Effector memory CD4-positive, alpha-beta T cell (primary cell): ENCODE measurements at regions not wholly inside any gene's neighbourhood (a gene's known extent, or its start where the extent isn't known, plus 50 kb on each side); places are given as distances from the start of the nearest gene placed in this dataset.
"Not testable (repeated sequence)": the region's sequence is repeated elsewhere in the genome, so short reads cannot be mapped to it uniquely, and the experiment has no call there.

Source experiments
- DNase-seq, 3 donors: peaks; one replicate each; pipeline ENCODE4 v3.0.0-alpha.2; 2020
- H3K27ac ChIP-seq: 2 replicates; pipeline ENCODE4 v1.7.0; 2013; ENCODE audit warnings: mild to moderate bottlenecking, low read length, moderate library complexity; ENCODE audit not compliant: insufficient read depth, poor library complexity, severe bottlenecking
- H3K27me3 ChIP-seq: replicated peaks from 2 replicates; pipeline ENCODE4 v1.7.0; 2013; ENCODE audit warnings: mild to moderate bottlenecking, low read length; ENCODE audit not compliant: insufficient read depth, control insufficient read depth, poor library complexity, severe bottlenecking
- H3K36me3 ChIP-seq: 2 replicates; pipeline ENCODE4 v1.7.0; 2013; ENCODE audit warnings: mild to moderate bottlenecking, low read length, moderate library complexity; ENCODE audit not compliant: control insufficient read depth, insufficient read depth
- H3K4me1 ChIP-seq: 2 replicates; pipeline ENCODE4 v1.7.0; 2013; ENCODE audit warnings: low read length, mild to moderate bottlenecking; ENCODE audit not compliant: control insufficient read depth, insufficient read depth, poor library complexity, severe bottlenecking
- H3K4me3 ChIP-seq: 2 replicates; pipeline ENCODE4 v1.7.0; 2013; ENCODE audit warnings: low read length, low read depth, mild to moderate bottlenecking; ENCODE audit not compliant: insufficient read depth, poor library complexity, severe bottlenecking
- H3K9me3 ChIP-seq: 2 replicates; pipeline ENCODE4 v1.7.0; 2013; ENCODE audit warnings: mild to moderate bottlenecking, low read length, moderate library complexity; ENCODE audit not compliant: control insufficient read depth

DNA sequence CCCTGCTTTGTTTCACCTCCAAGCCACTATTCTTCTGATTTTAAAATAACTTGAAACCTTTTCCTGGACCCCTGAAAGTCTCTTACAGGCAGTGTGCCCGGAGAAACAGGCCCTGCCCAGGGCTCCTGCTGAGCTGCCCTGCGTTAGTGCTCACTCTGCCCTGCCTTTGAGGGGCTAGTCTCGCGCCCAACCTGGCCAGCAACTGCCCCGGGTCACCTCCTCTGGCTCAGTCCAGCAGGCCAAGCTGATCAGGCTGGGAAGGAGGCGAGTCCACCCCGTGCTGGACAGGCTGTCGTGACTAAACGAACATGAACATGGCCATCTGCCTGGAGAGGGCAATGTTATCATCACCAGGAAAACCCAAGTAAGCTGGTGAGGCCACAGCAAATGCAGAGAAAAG, 245.4 kb downstream of the ANKRD60 start:
- H3K9me3 ChIP-seq: no peaks in the 10 kb centered on the region
- no peak overlapping the region for H3K27ac ChIP-seq
- no peaks in the 10 kb centered on the region for H3K27me3 ChIP-seq
- no peak for DNase-seq
- H3K36me3 ChIP-seq: no peaks in the 10 kb centered on the region
- no peak overlapping the region for H3K4me3 ChIP-seq
- H3K4me1 ChIP-seq: no peaks in the 10 kb centered on the region

GRCh38 chr20:57980506-57980905, 247.9 kb downstream of the ANKRD60 start:
- H3K27me3 ChIP-seq: no peaks in the 10 kb centered on the region

DNA sequence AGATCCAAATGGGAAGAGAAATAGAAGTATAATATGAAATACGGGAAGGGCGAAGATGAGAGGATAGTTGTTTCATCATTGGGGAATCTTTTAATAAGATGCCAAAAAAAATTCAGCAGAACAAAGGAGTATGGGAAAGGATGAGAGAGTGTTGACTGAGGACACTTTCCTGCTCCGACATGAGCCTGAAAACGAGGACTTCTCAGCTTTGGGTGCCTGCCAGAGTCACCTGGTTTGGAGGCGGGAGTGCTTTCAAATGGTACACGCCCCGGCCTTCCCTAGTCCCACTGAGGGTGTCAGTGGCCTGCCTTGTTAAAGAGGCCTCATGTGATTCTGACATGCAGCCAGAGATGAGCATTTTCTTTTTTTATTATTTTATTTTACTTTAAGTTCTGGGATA, 250.9 kb downstream of the ANKRD60 start:
- no peaks in the 10 kb centered on the region for H3K36me3 ChIP-seq
- H3K27me3 ChIP-seq: no peaks in the 10 kb centered on the region
- no peak for DNase-seq
- no peaks in the 10 kb centered on the region for H3K4me1 ChIP-seq
- H3K27ac ChIP-seq: no peak overlapping the region
- no peaks in the 10 kb centered on the region for H3K9me3 ChIP-seq
- no peak overlapping the region for H3K4me3 ChIP-seq

More at GRCh38 chr20:57980506-57980905, 247.9 kb downstream of the ANKRD60 start:
- no peaks in the 10 kb centered on the region for H3K9me3 ChIP-seq
- no peaks in the 10 kb centered on the region for H3K4me1 ChIP-seq
- no peak for DNase-seq
- H3K36me3 ChIP-seq: no peaks in the 10 kb centered on the region
- no peak overlapping the region for H3K27ac ChIP-seq
- H3K4me3 ChIP-seq: no peak overlapping the region

GRCh38 chr20:57977141-57977540, 251.3 kb downstream of the ANKRD60 start:
- Histone ChIP-seq H3K27ac (no peak overlapping the region), H3K9me3 (no peaks in the 10 kb centered on the region), H3K36me3 (no peaks in the 10 kb centered on the region), H3K4me1 (no peaks in the 10 kb centered on the region), H3K4me3 (no peak overlapping the region), H3K27me3 (no peaks in the 10 kb centered on the region)
- no peak for DNase-seq

- Histone ChIP-seq H3K9me3 (no peaks in the 10 kb centered on the region), H3K4me1 (no peaks in the 10 kb centered on the region), H3K36me3 (no peaks in the 10 kb centered on the region), H3K4me3 (no peak overlapping the region), H3K27ac (no peak overlapping the region), H3K27me3 (no peaks in the 10 kb centered on the region)
- DNase-seq: no peak
Observed at GRCh38 chr20:57974863-57975262, 253.6 kb downstream of the ANKRD60 start.

DNA sequence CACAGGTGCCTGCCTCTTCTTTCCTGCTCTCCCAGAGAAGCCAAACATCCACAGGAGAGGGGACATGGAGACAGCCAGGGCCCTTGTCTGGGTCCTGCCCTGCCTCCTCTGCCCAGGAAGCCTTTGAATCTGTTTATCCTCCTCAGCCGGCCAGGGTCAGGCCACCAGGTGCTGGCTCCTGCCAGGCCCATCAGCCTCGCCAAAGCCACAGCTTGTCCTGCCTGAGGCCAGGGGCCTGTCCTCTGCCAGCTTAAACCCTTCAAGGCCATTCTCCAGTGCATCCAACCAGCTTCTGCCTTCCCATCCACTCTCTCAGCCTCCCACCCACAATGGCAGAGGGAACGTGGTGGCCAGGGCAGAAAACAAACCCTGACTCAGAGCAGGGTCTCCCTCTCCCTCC, 254.6 kb downstream of the ANKRD60 start:
- Histone ChIP-seq H3K4me3 (no peak overlapping the region), H3K36me3 (no peaks in the 10 kb centered on the region), H3K27me3 (no peaks in the 10 kb centered on the region), H3K9me3 (no peaks in the 10 kb centered on the region), H3K27ac (no peak overlapping the region), H3K4me1 (no peaks in the 10 kb centered on the region)
- no peak for DNase-seq

- not testable (repeated sequence) for H3K36me3 ChIP-seq, H3K27ac ChIP-seq, H3K4me3 ChIP-seq, DNase-seq, H3K27me3 ChIP-seq, H3K4me1 ChIP-seq, H3K9me3 ChIP-seq
Observed at GRCh38 chr20:57971583-57971982, 256.9 kb downstream of the ANKRD60 start.

DNA sequence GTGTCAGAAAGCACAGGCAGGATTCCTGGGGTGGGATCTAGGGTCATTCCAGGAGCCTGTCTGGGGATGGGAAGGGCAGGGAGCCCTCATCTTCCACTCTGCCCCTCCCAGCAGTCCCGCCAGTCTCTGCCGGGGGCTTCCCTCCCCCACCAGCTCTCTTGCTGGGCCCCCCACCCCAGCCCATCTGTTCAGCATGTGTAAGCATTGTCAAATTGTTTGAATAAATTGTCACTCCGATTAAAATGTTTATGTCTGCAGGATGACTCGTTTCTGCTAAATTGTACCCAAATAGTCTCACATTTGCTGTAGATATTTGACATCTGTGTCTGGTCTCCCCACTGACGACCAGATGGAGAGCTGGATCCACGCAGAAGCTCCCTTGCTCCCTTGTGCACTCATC, 257.6 kb downstream of the ANKRD60 start:
- H3K9me3 ChIP-seq: no peaks in the 10 kb centered on the region
- H3K4me1 ChIP-seq: no peaks in the 10 kb centered on the region
- no peak for DNase-seq

DNA sequence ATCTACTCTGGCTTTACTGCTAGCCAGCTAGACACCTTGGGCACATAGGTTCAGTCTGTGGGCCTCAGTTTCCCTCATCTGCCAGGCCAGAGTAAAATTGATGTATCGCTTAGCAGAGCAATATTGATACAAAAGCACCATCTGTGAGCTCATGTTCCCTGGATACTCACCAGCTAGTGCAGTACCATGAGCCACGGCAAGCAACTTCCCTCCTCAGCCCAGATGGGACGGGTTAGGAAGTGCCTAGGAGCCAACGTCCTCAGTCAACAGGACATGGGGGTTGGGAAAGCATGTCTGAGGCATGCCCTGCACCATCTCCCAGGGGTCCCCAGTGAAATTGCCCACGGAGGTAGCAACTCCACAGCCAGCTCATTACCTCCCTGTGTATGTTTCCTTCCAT, 258.3 kb downstream of the ANKRD60 start:
- H3K27me3 ChIP-seq: no peaks in the 10 kb centered on the region
- H3K4me1 ChIP-seq: no peaks in the 10 kb centered on the region

More for the DNA sequence above, 257.6 kb downstream of the ANKRD60 start:
- Histone ChIP-seq H3K27me3 (no peaks in the 10 kb centered on the region), H3K27ac (no peak overlapping the region), H3K4me3 (no peak overlapping the region), H3K36me3 (no peaks in the 10 kb centered on the region)

DNA sequence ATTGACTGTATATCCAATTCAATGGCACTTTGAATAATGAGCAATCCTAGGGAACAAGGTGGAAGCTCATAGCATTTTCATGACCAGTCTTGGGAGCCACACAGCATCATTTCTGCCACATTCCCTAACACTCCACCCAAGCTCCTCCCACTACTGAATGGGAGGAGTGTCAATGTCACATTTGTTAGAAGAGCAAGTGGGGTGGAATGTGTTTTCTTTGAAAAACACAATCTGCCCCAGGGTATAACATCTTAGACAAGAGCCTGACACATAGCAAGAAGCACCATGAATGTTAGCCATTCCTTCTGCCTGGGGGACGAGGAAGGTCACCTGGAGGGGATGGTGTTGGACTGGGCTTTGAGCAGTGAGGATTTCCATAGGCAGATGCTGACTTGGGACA, 258.3 kb upstream of the PMEPA1 start:
- DNase-seq: no peak
- H3K4me3 ChIP-seq: no peak overlapping the region
- no peaks in the 10 kb centered on the region for H3K4me1 ChIP-seq
- no peaks in the 10 kb centered on the region for H3K36me3 ChIP-seq
- H3K27ac ChIP-seq: no peak overlapping the region
- H3K9me3 ChIP-seq: no peaks in the 10 kb centered on the region
- H3K27me3 ChIP-seq: no peaks in the 10 kb centered on the region

More for the DNA sequence above, 258.3 kb downstream of the ANKRD60 start:
- no peaks in the 10 kb centered on the region for H3K36me3 ChIP-seq
- H3K4me3 ChIP-seq: no peak overlapping the region
- H3K9me3 ChIP-seq: no peaks in the 10 kb centered on the region
- no peak for DNase-seq
- no peak overlapping the region for H3K27ac ChIP-seq

DNA sequence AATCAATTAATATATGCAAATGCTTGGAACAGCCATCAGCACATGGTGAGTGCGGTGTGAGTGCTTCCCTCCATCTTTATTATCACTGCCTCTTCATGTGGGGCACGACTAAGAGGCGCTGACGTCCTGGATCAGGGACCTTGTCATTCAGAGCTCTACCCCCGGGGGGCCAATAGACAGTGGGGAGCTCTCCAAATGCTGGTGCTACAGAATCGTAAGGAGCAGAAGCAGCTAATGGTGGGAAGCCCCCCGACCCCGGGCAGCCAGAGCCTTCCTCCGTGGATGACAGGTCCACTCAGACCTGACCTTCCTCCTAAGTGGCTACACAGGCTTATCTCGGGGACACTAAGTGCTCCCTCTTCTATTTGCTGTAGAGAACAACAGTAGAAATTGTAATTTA, 257.5 kb upstream of the PMEPA1 start:
- Histone ChIP-seq H3K27me3 (no peaks in the 10 kb centered on the region), H3K4me3 (no peak overlapping the region), H3K36me3 (no peaks in the 10 kb centered on the region), H3K9me3 (no peaks in the 10 kb centered on the region), H3K4me1 (no peaks in the 10 kb centered on the region), H3K27ac (no peak overlapping the region)
- DNase-seq: no peak
